Stomach (tissue), 4 donors: ENCODE measurements at regions not wholly inside any gene's neighbourhood (a gene's known extent, or its start where the extent isn't known, plus 50 kb on each side); places are given as distances from the start of the nearest gene placed in this dataset.

Experiments
- EP300 ChIP-seq: sonication (generic); formaldehyde crosslinking; IDR thresholded peaks from one replicate; pipeline ENCODE4 v1.6.1; 2017; ENCODE audit warnings: antibody characterized with exemption
- POLR2A ChIP-seq, 4 donors: fragments of 450-650 bp; IDR thresholded peaks; one replicate each; pipeline ENCODE4 v1.6.1; 2016; ENCODE audit warnings: antibody characterized with exemption in 4 of 4, control low read depth in 2 of 4, mild to moderate bottlenecking in 1 of 4, moderate library complexity in 1 of 4

- TF ChIP-seq EP300 (no peak), POLR2A (IDR thresholded peaks at IDR 0.05) (no peak)
These were observed 149.3 kb downstream of the SPRY1 start for GRCh38 chr4:123545667-123546572.
